Keratinocyte (primary cell): ENCODE measurements at regions not wholly inside any gene's neighbourhood (a gene's known extent, or its start where the extent isn't known, plus 50 kb on each side); places are given as distances from the start of the nearest gene placed in this dataset.

Experiments used
- DNase-seq: peaks from one replicate; pipeline ENCODE4 v3.0.0-alpha.2; 2011; ENCODE audit warnings: low read depth, missing footprints, low spot score
- FAIRE-seq: peaks from 2 replicates; lab custom pipeline; 2011; peaks lifted over from hg19 to GRCh38; lab: Jason Lieb, UNC
- H2AFZ ChIP-seq: 2 replicates; pipeline ENCODE4 v1.6.0; 2012; ENCODE audit warnings: low read length, control low read depth, inconsistent platforms; ENCODE audit not compliant: control insufficient read depth
- H3K27ac ChIP-seq: 2 replicates; pipeline ENCODE4 v1.5.1; 2011; ENCODE audit warnings: low read length; ENCODE audit not compliant: control insufficient read depth, insufficient read depth
- H3K27me3 ChIP-seq: 3 replicates; pipeline ENCODE4 v1.6.0; 2011; ENCODE audit warnings: low read length; ENCODE audit not compliant: control insufficient read depth, insufficient read depth; ENCODE audit errors: extremely low read depth
- H3K36me3 ChIP-seq, 2 experiments: 2 replicates in 1 of 2; 3 replicates in 1 of 2; pipeline ENCODE4 v1.5.1; 2011; ENCODE audit warnings: low read length in 2 of 2, mild to moderate bottlenecking in 1 of 2; ENCODE audit not compliant: control insufficient read depth in 2 of 2, insufficient read depth in 2 of 2; ENCODE audit errors: extremely low read depth in 1 of 2
- H3K4me1 ChIP-seq: 3 replicates; pipeline ENCODE4 v1.5.1; 2011; ENCODE audit warnings: low read length; ENCODE audit not compliant: control insufficient read depth, insufficient read depth; ENCODE audit errors: extremely low read depth
- H3K4me2 ChIP-seq: 3 replicates; pipeline ENCODE4 v1.6.0; 2011; ENCODE audit warnings: low read depth, low read length; ENCODE audit not compliant: control insufficient read depth, insufficient read depth; ENCODE audit errors: extremely low read depth
- H3K4me3 ChIP-seq, 3 experiments: fragments of 200-600 bp in 1 of 3; sonication (generic) in 1 of 3; 2 replicates in 2 of 3; 3 replicates in 1 of 3; pipeline ENCODE4 v1.5.1; 2011 to 2016; ENCODE audit warnings: low read length in 3 of 3, mild to moderate bottlenecking in 3 of 3, control low read depth in 2 of 3, inconsistent platforms in 1 of 3, low read depth in 1 of 3, mixed read lengths in 1 of 3, mixed run types in 1 of 3, moderate library complexity in 1 of 3; ENCODE audit not compliant: control insufficient read depth in 2 of 3, insufficient read depth in 2 of 3; ENCODE audit errors: extremely low read depth in 1 of 3
- H3K79me2 ChIP-seq: 2 replicates; pipeline ENCODE4 v1.6.0; 2012; ENCODE audit warnings: low read length; ENCODE audit not compliant: control insufficient read depth, insufficient read depth
- H3K9ac ChIP-seq: 3 replicates; pipeline ENCODE4 v1.6.0; 2011; ENCODE audit warnings: low read length; ENCODE audit not compliant: control insufficient read depth, insufficient read depth; ENCODE audit errors: extremely low read depth
- H3K9me1 ChIP-seq: 3 replicates; pipeline ENCODE4 v1.6.0; 2011; ENCODE audit warnings: low read length; ENCODE audit not compliant: control insufficient read depth, insufficient read depth; ENCODE audit errors: extremely low read depth
- H3K9me3 ChIP-seq: 2 replicates; pipeline ENCODE4 v1.5.1; 2012; ENCODE audit warnings: low read depth, low read length; ENCODE audit not compliant: control insufficient read depth
- H4K20me1 ChIP-seq: 3 replicates; pipeline ENCODE4 v1.6.0; 2011; ENCODE audit warnings: low read length; ENCODE audit not compliant: control insufficient read depth, insufficient read depth; ENCODE audit errors: extremely low read depth
- CTCF ChIP-seq, 3 experiments: IDR thresholded peaks in 1 of 3; conservative IDR thresholded peaks in 1 of 3; optimal IDR thresholded peaks in 1 of 3; 2 replicates in 2 of 3; 3 replicates in 1 of 3; pipeline versions ENCODE3 to v1.5.1; 2011; ENCODE audit warnings: low read length in 3 of 3, mild to moderate bottlenecking in 3 of 3, moderate library complexity in 2 of 3, control low read depth in 1 of 3, inconsistent platforms in 1 of 3; ENCODE audit not compliant: insufficient read depth in 2 of 3; ENCODE audit errors: extremely low read depth in 1 of 3
- EZH2 ChIP-seq: IDR thresholded peaks from one replicate; pipeline ENCODE4 v1.6.1; 2012; ENCODE audit warnings: inconsistent platforms, mild to moderate bottlenecking, low read length, moderate library complexity
- dilution Hi-C: fragments of 300-500 bp; cut with MboI; formaldehyde crosslinking; loops from one replicate; pipeline ENCODE4 v1.7.0; 2020; ENCODE audit warnings: low sequenced_read_pairs; ENCODE audit not compliant: extremely low pct_ligation_motif_present

DNA sequence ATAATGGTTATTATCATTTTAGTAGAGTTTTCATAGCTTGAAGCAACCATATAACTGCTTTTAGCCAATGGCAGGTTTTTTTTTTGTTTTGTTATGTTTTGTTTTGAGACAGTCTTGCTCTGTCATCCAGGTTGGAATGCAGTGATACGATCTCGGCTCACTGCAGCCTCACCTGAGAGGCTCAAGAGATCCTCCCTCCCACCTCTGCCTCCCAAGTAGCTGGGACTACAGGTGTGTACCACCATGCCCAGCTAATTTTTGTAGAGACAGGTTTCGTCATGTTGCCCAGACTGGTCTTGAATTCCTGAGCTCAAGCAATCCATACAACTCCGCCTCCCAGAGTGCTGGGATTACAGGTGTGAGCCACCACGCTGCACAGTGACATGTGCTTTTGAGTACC lies 117.5 kb upstream of the GAREM1 start:
- no peak overlapping the region for H3K27ac ChIP-seq
- FAIRE-seq (no peak), DNase-seq (no peak)
- dilution Hi-C loops = no loop called here
- H3K9me1 ChIP-seq = no peaks in the 10 kb centered on the region
- no peaks in the 10 kb centered on the region for H3K27me3 ChIP-seq
- TF ChIP-seq EZH2 (no peak), CTCF (optimal IDR thresholded peaks at IDR 0.05 in 1 of 3, IDR thresholded peaks at IDR 0.05 in 1 of 3, conservative IDR thresholded peaks at IDR 0.05 in 1 of 3; ENCODE audit: extremely low read depth in 1 of 3, insufficient read depth in 2 of 3, low read length in 3 of 3) (no peak)
- no peaks in the 10 kb centered on the region for H3K79me2 ChIP-seq
- no peaks in the 10 kb centered on the region for H3K9me3 ChIP-seq
- no peaks in the 10 kb centered on the region for H3K4me1 ChIP-seq
- no peaks in the 10 kb centered on the region for H3K36me3 ChIP-seq
- no peak overlapping the region for H3K4me2 ChIP-seq
- H3K9ac ChIP-seq = no peak overlapping the region
- H2AFZ ChIP-seq = no peak overlapping the region
- H3K4me3 ChIP-seq = no peak overlapping the region
- H4K20me1 ChIP-seq = no peaks in the 10 kb centered on the region

DNA sequence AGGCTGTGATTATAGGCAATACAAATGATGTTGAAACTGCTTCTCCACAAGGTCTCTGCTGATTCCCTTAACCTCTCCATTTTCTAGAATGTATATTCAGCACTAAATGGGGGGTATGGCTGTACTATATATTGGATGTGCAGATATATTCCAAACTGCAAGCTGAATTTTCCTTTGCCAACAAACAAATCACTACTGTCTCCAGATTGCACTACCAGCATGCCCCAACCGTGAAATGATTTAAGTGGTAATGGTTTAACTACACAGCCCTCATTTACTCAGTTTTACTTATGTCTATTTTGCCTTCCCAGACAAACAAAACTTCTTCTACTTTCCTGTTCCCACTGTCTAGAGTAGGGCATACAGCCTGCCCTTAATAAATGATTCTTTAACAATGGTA lies 112.7 kb upstream of the GAREM1 start:
- no peak for DNase-seq
- Histone ChIP-seq H3K9ac (no peak overlapping the region), H3K27me3 (no peaks in the 10 kb centered on the region), H3K4me3 (no peak overlapping the region), H2AFZ (no peak overlapping the region), H3K79me2 (no peaks in the 10 kb centered on the region), H3K4me1 (no peaks in the 10 kb centered on the region), H3K9me1 (no peaks in the 10 kb centered on the region), H4K20me1 (no peaks in the 10 kb centered on the region), H3K4me2 (no peak overlapping the region), H3K36me3 (no peaks in the 10 kb centered on the region), H3K27ac (no peak overlapping the region), H3K9me3 (no peaks in the 10 kb centered on the region)
- dilution Hi-C loops = no loop called here
- no peak for FAIRE-seq
- TF ChIP-seq EZH2 = no peak
- no peak for TF ChIP-seq CTCF (optimal IDR thresholded peaks at IDR 0.05 in 1 of 3, IDR thresholded peaks at IDR 0.05 in 1 of 3, conservative IDR thresholded peaks at IDR 0.05 in 1 of 3; ENCODE audit: extremely low read depth in 1 of 3, insufficient read depth in 2 of 3, low read length in 3 of 3)
